GM10266 (cell line): ENCODE measurements at regions not wholly inside any gene's neighbourhood (a gene's known extent, or its start where the extent isn't known, plus 50 kb on each side); places are given as distances from the start of the nearest gene placed in this dataset.

ENCODE experiments used
- DNase-seq: peaks from one replicate; pipeline ENCODE4 v3.0.0; 2012; ENCODE audit errors: extremely low spot score
- TF ChIP-seq, protein P1 (sequence below): IDR thresholded peaks from 2 replicates; pipeline ENCODE4 v1.5.1; 2012; ENCODE audit warnings: mild to moderate bottlenecking, low read depth; ENCODE audit not compliant: control insufficient read depth, insufficient read depth; ENCODE audit errors: missing control alignments

DNA sequence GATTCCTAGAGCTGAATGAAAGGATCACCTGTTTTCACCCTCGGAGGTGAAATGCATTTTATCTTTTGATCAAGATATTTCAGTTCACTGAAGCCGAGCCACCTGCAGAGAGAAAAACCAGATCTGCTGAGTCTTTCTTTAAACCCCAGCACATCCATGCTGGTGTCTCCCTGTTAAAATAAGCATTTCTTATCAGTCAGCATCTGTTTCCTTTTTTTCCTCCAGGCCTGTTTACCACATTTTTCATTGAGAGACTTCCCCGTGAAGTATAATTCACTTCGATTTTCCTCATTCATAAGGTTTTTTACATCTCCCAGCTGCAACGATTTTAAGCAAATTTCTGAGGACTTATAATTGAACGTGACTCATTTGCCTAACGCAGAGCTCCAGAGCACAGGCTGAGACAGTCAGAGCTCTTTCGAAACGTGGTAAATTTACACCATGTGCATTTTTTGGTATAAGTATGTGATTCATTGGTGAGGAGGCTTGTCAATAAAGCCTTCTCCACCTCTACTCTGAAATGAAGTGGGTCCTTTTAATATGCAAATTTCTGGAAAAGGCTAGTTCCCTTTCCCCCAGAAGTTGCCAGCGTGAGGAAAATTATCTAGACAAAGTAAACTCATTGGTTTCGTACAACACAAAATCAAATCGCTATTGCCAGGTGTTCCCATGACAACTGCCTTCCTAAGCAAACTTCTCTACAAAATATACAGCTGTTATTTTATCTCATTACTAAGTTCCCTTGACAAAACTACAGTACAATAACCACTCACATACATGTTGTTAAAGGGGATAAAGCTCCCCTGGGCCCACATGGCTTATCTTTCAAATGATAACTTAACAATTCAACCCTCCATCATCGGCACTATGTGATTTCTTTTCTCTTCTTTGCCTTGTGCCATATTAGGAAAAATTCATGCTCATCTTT is 374.8 kb upstream of the AKR1E2 start:
- DNase-seq, result no peak
- TF ChIP-seq, protein P1, sequence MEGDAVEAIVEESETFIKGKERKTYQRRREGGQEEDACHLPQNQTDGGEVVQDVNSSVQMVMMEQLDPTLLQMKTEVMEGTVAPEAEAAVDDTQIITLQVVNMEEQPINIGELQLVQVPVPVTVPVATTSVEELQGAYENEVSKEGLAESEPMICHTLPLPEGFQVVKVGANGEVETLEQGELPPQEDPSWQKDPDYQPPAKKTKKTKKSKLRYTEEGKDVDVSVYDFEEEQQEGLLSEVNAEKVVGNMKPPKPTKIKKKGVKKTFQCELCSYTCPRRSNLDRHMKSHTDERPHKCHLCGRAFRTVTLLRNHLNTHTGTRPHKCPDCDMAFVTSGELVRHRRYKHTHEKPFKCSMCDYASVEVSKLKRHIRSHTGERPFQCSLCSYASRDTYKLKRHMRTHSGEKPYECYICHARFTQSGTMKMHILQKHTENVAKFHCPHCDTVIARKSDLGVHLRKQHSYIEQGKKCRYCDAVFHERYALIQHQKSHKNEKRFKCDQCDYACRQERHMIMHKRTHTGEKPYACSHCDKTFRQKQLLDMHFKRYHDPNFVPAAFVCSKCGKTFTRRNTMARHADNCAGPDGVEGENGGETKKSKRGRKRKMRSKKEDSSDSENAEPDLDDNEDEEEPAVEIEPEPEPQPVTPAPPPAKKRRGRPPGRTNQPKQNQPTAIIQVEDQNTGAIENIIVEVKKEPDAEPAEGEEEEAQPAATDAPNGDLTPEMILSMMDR, result no peak

DNA sequence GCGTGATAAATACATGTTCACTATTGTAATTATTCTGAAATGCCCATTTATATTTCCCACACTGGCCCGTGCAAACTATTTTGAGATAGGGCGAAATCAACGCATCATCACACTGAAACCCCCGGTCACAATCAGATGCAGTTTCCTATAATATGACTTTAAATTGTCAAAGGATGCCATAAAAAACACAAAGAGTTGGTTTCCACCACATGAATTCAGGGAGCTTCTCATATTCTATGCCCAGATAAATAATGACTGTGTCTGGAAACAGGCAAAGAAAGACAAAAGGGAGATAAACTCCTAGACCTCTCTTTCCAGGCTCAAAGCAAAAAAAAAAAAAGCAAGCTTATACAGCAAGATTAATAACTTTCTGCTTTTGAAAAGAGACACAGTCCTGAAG is 375.8 kb upstream of the AKR1E2 start:
- TF ChIP-seq, protein P1, result no peak
- DNase-seq, result no peak

DNA sequence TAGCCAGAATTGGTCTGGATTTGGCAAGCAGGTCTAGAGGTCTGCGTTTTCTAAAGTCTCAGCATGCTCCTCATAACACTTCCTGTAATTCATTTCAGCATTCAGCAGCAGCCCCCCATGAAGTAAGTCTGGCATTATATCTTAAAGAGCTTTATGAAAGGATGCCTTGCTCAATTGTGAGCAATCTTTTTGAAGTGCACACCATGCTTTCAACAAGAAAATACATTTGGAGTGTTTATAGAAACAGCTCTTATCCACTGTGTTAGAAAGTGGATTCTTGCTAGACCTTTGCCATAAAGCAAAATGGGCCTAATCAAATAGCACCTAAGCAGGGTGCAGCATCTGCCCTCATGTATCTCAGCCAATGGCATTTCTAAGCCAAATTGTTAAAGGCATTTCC is 378.0 kb upstream of the AKR1E2 start:
- TF ChIP-seq, protein P1, result no peak
- DNase-seq, result no peak

DNA sequence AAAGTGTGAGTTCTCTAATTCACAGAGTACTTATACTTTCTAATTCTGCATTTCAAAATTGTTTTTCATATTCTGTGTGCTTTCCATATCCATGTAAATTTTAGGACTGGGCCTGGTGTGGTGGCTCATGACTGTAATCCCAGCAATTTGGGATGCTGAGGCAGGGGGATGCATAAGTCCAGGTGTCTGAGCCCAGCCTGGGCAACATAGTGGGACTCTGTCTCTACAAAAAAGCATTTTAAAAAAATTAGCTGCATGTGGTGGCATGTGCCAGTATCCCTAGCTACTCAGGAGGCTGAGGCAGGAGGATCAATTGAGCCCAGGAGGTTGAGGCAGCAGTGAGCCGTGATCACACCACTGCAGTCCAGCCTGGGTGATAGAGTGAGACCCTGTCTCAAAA is 382.6 kb upstream of the AKR1E2 start:
- DNase-seq, result no peak
- TF ChIP-seq, protein P1, result no peak

DNA sequence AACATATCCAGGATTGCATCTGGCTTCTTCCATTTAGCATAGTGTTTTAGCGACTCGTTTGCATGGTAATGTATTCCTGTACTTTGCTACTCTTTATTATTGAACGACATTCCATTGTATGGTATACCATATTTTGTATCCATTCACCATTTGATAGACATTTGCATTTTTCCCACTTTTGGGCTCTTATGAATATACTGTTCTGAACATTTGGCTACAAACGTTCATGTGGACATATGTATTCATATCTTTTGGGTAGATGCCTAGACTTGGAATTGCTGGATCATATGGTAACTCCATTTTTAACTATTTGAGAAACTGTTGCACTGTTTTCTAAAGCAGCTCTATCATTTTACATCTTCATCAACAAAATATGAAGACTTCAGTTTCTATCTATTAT is 383.7 kb upstream of the AKR1E2 start:
- TF ChIP-seq, protein P1, result no peak

DNA sequence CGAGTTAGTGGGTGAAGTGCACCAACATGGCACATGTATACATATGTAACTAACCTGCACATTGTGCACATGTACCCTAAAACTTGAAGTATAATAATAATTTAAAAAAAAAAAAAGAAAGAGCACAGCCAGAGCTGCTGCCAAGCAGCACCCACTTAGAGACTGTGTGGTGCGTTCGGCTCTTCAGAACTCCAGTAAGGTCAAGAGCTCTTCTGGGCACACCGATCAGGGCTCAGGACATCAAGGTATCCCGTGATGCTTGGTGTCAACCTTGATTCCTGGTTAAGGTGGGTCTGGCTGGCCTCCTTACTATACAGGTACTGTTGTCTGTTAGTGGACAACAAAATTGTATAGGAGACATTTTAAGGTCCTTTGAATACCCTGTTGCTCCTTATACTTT is 385.7 kb upstream of the AKR1E2 start:
- TF ChIP-seq, protein P1, result no peak

More for the DNA sequence above, 383.7 kb upstream of the AKR1E2 start:
- no peak for DNase-seq

DNA sequence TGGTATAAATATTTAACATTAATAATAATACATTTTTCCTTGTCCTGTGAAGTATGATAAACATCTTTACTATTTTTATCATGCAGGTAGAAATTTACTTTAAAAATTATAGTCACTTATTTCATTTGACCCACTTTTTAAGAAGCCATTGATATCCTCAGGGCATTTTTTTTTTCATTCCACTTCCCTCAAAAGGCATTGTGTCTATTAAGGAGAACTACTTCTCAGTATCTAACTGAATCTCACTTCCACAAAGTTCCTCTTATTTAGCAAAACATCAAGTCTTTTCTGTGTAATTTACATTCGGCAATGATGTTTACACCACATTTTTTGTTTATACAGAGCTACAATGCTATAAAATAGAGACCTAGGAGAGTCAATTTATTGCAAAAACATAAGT is 388.2 kb upstream of the AKR1E2 start:
- no peak for DNase-seq
- TF ChIP-seq, protein P1, result no peak

More for the DNA sequence above, 385.7 kb upstream of the AKR1E2 start:
- no peak for DNase-seq
